Ramos (cell line): ENCODE measurements at regions not wholly inside any gene's neighbourhood (a gene's known extent, or its start where the extent isn't known, plus 50 kb on each side); places are given as distances from the start of the nearest gene placed in this dataset.

Experiments
- in situ Hi-C: fragments of 300-500 bp; cut with MboI; formaldehyde crosslinking; loops from one replicate; pipeline ENCODE4 v1.14.3; 2022; ENCODE audit warnings: low sequenced_read_pairs; ENCODE audit not compliant: unreplicated experiment

DNA sequence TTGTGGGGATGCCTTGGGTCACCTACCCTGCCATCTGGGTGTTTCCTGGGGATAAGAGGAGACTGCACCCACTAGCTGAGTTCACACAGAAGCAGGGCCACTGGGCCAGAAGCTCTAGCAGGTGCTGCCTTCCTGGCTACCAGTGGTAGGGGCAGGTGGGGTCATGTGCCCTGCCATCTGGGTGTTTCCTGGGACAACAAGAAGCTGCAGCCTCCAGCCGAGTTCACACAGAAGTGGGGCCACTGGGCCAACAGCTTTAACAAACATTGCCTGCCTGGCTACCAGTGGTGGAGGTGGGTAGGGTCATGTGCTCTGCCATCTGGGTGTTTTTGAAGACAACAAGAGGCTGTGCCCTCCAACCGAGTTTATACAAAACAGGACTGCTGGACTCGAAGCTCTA lies 282.2 kb upstream of the SYT4 start:
- in situ Hi-C loops: loop anchor here (25.0 kb wide), 1 partner anchor 1447 kb away; no protein-coding TSS in a partner anchor

DNA sequence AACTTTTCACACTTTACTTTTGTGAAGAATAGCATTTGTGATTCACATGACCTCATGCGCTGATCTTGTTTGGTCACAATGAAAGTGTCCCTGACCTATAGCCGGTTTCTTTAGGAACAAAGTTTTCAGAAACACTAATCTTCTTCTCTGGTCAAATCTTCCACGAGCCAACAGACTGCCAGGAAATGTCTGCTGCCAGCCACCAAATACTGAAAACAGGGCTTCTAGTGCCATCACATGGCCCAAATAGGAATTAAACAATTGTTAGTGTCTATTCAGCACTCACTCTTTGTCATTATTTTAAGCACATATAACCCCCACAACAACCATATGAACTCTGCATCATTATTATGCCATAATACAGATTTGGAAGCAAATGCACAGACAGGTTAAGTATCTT lies 286.5 kb upstream of the SYT4 start:
- in situ Hi-C loops: loop anchor here (25.0 kb wide), 1 partner anchor 1451 kb away; no protein-coding TSS in a partner anchor

DNA sequence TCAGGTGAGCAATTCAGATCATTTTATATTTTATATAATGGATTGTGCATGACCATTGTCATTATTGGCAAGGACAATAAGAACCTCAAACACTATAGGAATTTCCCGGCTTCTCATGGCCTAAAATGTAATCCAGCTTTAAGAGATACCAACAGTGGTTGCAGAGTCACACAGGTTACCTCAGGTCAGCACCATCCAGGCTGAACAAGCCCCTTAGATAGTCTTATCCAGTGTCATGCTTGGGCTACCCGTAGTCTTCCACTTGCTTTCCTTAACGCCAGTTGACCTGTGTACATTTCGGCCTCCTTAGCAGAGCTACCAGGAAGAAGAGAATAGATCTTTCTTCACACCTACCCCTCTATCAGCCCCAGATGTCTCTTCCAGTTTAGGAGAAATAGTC lies 293.3 kb upstream of the SYT4 start:
- in situ Hi-C loops: loop anchor here (25.0 kb wide), 1 partner anchor 1458 kb away; no protein-coding TSS in a partner anchor

DNA sequence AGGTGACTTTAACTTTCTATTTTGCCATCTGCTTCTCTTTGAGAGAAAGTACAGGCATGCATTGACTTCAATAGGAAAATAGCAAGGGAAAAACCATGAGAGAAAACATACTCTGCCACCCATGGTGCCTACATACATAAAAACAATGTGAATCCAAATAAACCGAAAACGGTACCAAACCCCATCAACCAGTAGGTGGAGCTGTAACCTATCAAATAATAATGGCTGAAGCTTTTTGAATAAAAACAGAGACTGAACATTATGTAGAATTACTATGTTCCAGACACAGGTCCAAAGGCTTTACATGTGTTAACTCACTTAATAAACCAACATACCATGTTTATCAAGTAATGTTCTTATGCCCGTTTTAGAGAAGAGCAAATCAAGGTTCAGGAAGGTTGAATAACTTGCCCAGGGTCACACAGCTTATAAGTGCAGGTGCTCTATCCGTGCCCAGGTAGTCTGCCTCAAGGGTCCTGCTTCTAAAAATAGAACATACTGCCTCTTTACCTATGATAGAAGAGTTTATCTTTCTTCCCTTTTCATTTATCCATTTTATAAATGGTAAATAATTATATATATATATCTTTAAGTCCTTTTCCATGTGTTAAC lies 293.9 kb upstream of the SYT4 start:
- in situ Hi-C loops: loop anchor here (25.0 kb wide), 1 partner anchor 1459 kb away; no protein-coding TSS in a partner anchor

DNA sequence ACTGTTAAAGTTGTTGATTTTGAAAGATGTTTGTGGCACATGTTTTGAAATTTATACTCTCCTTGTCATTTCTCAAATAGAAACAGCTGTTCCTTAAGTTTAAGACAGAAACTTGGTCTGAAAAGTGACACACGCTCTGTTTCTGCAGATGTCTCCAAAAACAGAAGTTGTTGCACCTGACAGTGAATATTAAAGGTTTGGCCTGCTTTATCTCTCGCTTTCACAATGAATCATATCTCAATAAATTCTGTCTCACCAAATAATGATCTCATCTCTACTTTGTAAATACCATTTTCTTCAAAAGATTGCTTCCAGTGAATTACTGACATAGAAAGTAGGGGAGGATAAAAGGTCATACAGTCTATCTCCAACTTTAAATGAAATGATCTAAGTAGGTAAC lies 294.9 kb upstream of the SYT4 start:
- in situ Hi-C loops: loop anchor here (25.0 kb wide), 1 partner anchor 1460 kb away; no protein-coding TSS in a partner anchor

DNA sequence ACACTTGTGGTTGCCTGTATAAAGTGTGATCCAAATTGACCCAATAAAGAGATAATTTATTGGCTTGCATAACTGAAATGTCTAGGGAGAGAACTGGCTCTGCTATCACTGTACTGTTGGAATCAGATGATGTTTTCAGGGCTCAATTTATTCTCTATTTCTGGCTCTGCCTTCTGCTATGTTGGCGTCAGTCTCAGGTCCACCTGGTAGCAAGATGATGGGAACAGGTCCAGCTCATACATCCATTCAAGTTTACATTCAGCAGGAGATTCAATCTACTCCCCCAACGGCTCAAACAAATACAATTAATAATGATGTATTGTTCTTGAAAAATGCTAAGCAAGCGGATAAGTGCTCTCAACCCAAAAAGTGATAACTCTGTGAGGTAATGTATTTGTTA lies 297.7 kb upstream of the SYT4 start:
- in situ Hi-C loops: loop anchor here (25.0 kb wide), 1 partner anchor 1463 kb away; no protein-coding TSS in a partner anchor

DNA sequence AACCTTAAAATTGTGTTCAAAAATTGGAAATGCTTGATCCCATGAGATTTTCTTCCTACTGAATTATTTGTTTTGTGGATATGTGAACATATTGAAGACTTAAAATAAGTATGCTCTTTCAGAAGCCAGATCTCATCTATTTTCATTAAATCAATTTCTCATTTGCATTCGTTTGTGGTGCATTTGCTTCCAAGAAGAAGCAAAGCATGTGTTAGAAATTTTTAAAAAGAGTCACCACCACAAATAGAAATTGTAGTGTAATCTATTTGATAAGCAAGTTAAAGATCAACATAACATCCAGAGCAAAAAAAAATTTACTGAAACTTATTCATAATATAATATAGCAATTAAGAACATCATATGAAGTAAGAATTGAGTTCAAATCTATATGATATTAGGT lies 300.9 kb upstream of the SYT4 start:
- in situ Hi-C loops: no loop called here

DNA sequence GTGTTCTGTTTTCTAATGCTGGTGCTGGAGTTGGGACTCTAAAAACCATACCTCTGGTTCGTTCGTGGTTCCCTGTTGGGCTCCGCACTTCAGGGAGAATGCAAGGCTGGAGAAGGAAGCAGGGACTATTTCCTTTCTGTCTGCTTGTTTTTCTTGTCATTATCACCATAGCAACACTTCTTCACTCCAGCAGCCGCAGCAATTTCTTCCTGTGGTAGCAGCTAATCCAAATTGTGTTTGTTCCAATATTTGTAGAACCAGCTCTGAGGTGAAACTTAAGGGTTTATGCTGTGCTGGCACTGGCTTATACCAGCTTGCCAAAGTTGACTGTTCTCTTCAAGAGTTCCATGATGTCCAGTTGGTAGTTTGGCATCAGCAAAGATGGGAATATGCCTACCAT lies 301.4 kb upstream of the SYT4 start:
- in situ Hi-C loops: no loop called here

DNA sequence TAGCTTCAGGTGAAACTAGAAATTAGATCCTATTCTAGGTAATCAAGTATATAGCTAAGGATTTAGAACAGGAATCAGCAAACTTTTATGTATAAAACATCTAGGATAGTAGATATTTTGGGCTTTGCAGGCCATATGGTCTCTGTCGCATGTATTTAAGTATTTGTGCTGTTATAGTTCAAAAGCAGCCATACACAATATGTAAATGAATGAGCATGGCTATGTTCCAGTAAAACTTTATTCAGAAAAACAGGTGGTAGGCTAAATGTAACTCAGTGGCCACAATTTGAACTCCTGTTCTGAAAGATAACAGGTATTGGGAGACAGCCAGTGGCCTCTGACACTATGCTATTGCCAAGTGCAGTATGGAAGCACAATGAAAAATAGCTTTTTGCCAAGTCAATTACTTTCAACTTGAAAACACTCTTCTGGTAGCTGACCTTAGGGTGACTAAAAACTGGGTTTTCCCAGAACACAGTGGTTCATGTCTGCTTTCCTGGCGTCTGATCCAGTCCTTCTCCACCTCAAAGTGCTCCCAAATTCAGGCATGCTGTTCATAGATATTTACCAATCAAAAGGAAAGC lies 304.7 kb upstream of the SYT4 start:
- in situ Hi-C loops: no loop called here

DNA sequence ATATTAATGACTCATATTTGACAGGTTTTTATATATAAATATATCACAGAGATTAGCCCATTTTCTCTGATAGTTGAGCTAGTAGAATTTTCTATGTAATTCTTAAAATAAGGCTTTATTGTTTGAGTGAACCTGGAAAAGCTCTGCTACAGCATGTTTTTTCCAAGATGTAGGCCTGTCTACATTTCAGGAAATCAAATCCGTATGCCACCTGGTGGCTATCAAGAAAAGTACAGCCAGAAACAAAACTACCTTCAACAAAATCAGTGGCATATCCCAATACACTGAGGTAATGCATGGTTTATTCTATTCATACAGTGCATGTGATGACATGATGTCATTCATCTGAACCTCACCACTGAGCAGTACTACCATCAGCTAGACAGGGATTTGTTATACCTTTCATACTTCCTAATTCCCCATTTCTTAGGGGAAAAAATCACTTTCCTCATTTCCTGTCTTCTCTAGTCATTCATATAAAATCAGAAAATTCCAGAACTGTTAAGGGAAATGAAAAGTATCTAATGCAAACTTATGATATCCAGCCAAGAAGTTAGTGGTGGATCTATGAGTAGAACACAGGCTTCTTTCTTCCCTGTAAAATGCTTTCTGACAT lies 310.4 kb upstream of the SYT4 start:
- in situ Hi-C loops: no loop called here

DNA sequence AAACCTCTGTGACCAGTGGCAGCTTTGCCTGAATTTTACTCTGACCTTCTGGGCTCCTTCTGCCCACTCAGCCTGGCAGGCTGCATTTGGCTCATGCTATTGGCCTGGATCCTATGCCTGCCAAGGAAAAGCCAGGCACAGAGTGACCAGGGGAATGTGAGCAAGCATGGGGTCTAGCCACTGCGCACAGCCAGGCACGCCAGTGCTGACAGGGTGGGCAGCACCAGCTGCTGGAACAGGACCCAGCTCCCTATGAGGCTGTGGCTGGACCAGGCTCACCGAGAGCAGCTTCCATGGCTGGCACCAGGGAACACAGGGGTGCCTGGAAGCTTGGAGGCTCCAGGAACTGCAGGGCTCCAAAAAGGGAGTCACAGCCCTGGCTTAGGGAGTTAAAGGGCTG lies 311.5 kb upstream of the SYT4 start:
- in situ Hi-C loops: no loop called here

DNA sequence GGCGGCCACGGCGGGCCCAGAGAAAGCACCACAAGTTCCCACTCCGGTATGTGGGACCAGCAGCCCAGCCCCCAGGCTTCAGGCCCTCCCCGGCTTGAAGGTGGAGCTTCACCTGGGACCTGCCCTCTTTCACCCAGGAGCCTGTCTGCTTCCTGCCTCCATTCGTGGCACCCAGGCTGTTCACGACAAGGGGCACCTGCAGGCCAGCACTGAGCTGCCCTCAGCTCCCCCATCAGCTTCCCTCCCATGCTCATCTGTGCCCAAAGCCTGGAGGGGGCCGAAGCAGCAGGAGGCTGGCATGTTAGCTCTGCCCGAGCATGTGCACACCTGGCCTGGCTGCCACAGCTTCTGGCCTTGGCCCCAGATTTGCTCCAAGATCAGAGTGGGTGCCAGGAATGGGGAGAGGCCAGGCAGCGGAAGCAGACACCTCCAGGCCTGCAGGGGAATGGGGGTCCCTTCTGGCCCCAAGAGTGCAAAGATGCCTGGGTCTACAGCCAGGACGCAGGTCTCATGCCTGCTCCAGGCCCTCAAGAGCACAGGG lies 312.4 kb upstream of the SYT4 start:
- in situ Hi-C loops: no loop called here

DNA sequence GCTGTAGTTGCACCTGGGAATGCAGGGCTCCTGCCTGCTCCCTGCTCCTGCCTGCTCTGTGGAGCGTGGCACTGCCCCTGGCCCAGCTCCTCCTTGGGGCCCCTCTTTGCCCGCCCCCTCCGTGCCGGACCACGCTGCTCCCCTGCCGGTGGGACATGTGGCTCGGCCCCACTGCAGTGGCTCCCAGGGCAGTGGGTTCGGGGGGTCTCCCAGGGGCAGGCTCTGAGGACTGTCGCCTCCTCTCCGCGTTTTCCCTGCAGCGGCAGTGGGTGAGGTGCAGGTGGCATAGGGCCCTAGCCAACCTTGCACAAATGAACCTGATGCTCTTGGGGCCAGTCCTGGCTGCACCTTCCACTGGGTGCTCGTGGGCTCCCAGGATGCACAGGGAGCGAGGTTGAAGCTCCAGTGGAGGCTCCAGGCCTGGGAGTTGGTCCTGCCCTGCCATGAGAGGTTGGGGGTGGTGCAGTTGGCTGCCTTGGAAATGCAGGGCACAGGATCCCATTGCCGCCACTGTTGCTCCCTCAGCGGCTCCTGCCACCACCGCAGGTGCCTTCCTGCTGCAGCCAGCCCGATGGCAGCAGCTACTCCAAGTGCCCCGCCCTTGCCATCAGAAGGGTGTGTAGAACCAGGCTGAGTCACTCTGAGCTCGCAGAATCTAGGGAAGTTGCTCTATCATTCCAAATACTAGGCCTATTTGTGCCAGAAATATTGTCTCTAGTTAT lies 313.1 kb upstream of the SYT4 start:
- in situ Hi-C loops: no loop called here

DNA sequence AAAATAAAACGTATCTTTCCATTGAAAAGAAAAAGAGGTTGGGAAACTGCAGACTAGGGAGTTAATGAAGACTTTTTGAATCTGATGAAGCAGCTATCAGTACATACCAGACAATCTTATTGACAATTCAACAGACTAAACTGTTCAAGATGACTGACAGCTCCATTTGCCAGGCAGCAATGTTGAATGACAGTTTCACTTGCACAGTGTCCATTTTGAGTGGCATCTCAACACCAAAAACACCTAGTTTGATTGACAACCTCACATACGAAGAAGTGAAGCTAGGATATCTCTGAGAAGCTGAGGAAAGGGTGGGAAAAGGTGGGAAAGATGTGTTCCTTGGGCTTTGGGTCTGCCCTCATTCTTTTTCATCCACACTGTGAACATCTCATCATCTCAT lies 315.0 kb upstream of the SYT4 start:
- in situ Hi-C loops: no loop called here

DNA sequence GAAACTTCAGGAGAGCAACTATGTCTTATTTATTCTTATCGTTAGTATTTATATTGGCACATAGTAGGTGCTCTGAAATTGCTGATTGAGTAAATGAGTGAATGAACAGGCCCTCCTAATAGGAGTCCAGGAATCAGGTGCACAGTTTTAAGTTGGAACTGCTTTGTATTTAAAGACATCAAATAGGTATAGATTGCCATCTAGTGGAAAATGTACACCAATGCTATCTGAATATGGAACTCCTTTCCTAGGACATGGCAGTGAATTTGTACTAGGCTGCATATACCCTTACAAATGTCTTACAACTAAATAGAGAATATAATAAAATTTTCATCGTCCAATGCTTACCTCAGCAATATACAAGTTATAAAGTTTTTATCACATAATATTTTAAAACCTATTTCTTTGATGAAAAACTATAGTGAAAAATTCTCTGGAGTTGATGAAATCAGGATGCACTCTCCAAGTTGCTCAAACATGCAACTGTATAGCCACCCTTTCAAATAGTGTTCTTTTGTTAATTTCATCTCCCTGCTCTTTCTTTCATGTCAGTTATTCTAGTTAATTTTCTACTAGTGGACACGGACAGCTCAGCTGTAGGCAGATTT lies 318.9 kb upstream of the SYT4 start:
- in situ Hi-C loops: no loop called here

DNA sequence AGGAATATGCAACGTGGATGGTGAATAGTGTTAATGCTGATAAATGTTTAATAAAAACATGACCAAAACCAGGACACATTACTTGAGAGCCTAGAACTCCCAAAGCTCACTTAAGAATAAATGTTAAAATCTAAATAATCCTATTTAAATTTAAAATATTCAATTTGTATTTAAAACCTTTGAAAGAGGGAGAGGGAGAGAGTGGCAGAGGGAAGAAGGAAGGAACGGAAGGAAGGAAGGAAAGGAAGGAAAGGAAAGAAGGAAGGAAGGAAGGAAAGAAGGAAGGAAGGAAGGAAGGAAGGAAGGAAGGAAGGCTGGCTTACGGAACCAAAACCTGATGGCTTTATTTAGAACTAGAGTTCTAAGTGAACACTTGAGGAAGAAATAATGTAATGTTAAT lies 324.1 kb upstream of the SYT4 start:
- in situ Hi-C loops: loop anchor here (25.0 kb wide), 1 partner anchor 1786 kb away; no protein-coding TSS in a partner anchor

DNA sequence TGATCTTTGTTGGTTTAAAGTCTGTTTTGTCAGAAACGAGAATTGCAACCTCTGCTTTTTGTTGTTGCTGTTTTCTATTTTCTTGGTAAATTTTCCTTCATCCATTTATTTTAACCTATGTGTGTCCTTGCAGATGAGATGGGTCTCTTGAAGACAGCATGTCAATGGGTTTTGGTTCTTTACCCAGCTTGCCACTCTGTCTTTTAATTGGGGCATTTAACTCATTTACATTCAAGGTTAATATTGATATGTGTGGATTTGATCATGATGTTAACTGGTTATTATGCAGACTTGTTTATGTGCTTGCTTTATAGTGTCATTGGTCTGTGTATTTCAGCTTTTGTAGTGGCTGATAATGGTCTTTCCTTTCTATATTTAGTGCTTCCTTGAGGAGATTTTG lies 327.9 kb upstream of the SYT4 start:
- in situ Hi-C loops: loop anchor here (25.0 kb wide), 1 partner anchor 1782 kb away; no protein-coding TSS in a partner anchor

DNA sequence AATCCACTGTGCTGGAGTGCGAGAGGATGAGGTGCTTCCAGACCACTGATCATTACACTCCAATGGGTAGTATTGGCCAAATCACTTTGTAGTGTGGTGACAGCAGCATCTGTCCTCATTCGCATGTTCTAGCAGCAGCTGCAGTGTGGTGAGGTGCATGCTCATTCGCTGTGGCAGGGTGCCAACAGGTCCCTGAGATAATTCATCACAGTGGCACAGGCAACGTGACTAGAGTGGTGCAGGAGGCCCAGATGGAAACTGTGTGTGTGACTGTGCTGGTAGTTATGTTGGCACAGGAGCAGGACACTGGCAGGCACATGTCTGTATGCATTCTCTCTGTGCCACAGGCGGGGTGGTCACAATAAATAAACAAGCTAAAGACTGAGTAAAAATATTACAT lies 329.5 kb upstream of the SYT4 start:
- in situ Hi-C loops: loop anchor here (25.0 kb wide), 1 partner anchor 1781 kb away; no protein-coding TSS in a partner anchor

DNA sequence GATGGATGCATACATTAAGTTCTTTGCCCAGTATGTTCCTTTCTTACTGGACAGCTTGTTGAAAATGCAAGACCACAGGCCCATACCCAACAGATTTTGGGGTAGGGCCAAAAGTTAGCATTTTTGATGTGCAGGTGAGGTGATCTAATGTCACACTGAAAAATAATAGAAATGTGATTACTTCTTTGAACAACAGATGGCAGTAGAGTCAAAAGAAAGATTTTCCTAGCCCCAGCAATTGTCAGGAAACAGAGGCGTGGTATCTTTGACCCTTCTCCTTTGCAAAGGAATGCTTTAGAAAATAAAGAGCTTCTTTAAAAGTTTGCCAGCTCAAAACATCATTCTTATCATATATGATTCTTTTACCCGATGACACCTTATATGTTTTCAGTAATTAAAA lies 343.6 kb upstream of the SYT4 start:
- in situ Hi-C loops: loop anchor here (25.0 kb wide), 1 partner anchor 1766 kb away; no protein-coding TSS in a partner anchor

DNA sequence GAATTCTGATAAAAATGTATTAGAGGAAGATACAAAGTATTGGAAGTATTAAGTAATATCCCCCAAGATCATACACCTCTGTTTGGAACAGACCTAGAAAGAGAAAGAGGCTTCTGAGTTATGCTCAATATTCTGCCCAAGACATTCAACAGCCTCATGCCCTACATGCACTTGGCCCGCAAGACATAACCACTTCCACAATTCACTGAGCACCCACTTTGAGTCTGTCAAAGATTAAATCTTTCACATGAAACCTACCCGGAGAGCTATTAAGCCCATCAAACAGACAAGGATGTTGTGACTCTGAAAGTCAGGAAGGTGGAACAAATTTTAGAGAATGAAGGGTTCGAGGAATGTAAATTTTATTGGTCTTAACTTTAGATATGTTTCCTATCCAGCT lies 344.7 kb upstream of the SYT4 start:
- in situ Hi-C loops: loop anchor here (25.0 kb wide), 1 partner anchor 1765 kb away; no protein-coding TSS in a partner anchor
